SK-N-SH (cell line): ENCODE measurements at regions not wholly inside any gene's neighbourhood (a gene's known extent, or its start where the extent isn't known, plus 50 kb on each side); places are given as distances from the start of the nearest gene placed in this dataset.
A peak's percentile ranks its signal among the peaks of the same experiment; 100 is the strongest.

ENCODE experiments used
- CTCF ChIA-PET: fragments of 300-600, 350-600 bp; formaldehyde crosslinking; extraction: SDS; loops from one replicate; lab custom pipeline; 2021; lab: Yijun Ruan, JAX
- POLR2A ChIA-PET: fragments of 350-600 bp; sonication (Branson Sonifier 250); formaldehyde crosslinking; extraction: SDS; loops from one replicate; lab custom pipeline; 2020; ENCODE audit warnings: antibody characterized with exemption, inconsistent platforms; lab: Yijun Ruan, JAX
- DNase-seq: peaks from one replicate; pipeline ENCODE4 v3.0.0; 2012
- H2AFZ ChIP-seq: fragments of 200-600 bp; sonication (generic); 2 replicates; pipeline ENCODE4 v1.8.1; 2016; ENCODE audit warnings: antibody characterized with exemption, mild to moderate bottlenecking, low read depth
- H3F3A ChIP-seq: fragments of 200-600 bp; sonication (generic); replicated peaks from 2 replicates; pipeline ENCODE3; 2016; ENCODE audit warnings: antibody characterized with exemption, mild to moderate bottlenecking; ENCODE audit not compliant: insufficient read depth
- H3K27ac ChIP-seq, 2 experiments: fragments of 200-500 bp in 1 of 2; fragments of 200-600 bp in 1 of 2; sonication (Bioruptor generic) in 1 of 2; sonication (generic), shearing (Covaris generic) in 1 of 2; 2 replicates each; pipeline versions ENCODE4 v1.5.1 to v1.6.1; 2014 to 2016; ENCODE audit warnings: low read depth in 2 of 2, inconsistent platforms in 1 of 2, low read length in 1 of 2, mild to moderate bottlenecking in 1 of 2, mixed read lengths in 1 of 2
- H3K27me3 ChIP-seq: fragments of 200-600 bp; sonication (generic), shearing (Covaris generic); 2 replicates; pipeline ENCODE4 v1.6.1; 2016; ENCODE audit warnings: mixed run types; ENCODE audit not compliant: insufficient read depth
- H3K36me3 ChIP-seq, 2 experiments: fragments of 200-500 bp in 1 of 2; fragments of 200-600 bp in 1 of 2; sonication (Bioruptor generic) in 1 of 2; sonication (generic) in 1 of 2; replicated peaks in 1 of 2; 2 replicates each; pipeline versions ENCODE3 to v1.5.1; 2014 to 2016; ENCODE audit warnings: low read length in 1 of 2, mild to moderate bottlenecking in 1 of 2; ENCODE audit not compliant: insufficient read depth in 2 of 2, control insufficient read depth in 1 of 2
- H3K4me1 ChIP-seq, 2 experiments: fragments of 200-500 bp in 1 of 2; fragments of 200-600 bp in 1 of 2; sonication (Bioruptor generic) in 1 of 2; sonication (generic), shearing (Covaris generic) in 1 of 2; 2 replicates each; pipeline versions ENCODE4 v1.5.1 to v1.6.1; 2014 to 2016; ENCODE audit warnings: low read depth in 1 of 2, low read length in 1 of 2, mixed run types in 1 of 2; ENCODE audit not compliant: insufficient read depth in 2 of 2, control insufficient read depth in 1 of 2
- H3K4me2 ChIP-seq: fragments of 200-600 bp; sonication (generic), shearing (Covaris generic); 2 replicates; pipeline ENCODE4 v1.6.1; 2017; ENCODE audit warnings: mixed run types
- H3K4me3 ChIP-seq, 2 experiments: fragments of 200-500 bp in 1 of 2; fragments of 200-600 bp in 1 of 2; sonication (Bioruptor generic) in 1 of 2; sonication (generic), shearing (Covaris generic) in 1 of 2; 2 replicates each; pipeline versions ENCODE4 v1.5.1 to v1.8.1; 2014 to 2016; ENCODE audit warnings: low read depth in 2 of 2, inconsistent platforms in 1 of 2, low read length in 1 of 2, mild to moderate bottlenecking in 1 of 2, mixed read lengths in 1 of 2, moderate library complexity in 1 of 2
- H3K79me2 ChIP-seq: fragments of 200-600 bp; sonication (generic); 2 replicates; pipeline ENCODE4 v1.8.1; 2017; ENCODE audit warnings: mild to moderate bottlenecking; ENCODE audit not compliant: insufficient read depth
- H3K9ac ChIP-seq: fragments of 200-600 bp; sonication (generic); 2 replicates; pipeline ENCODE4 v1.6.1; 2017; ENCODE audit warnings: mixed run types
- H3K9me2 ChIP-seq: fragments of 200-600 bp; sonication (generic); 2 replicates; pipeline ENCODE4 v1.6.1; 2017; ENCODE audit warnings: mixed run types
- H3K9me3 ChIP-seq: fragments of 200-600 bp; sonication (generic); 2 replicates; pipeline ENCODE4 v1.6.1; 2017; ENCODE audit warnings: mixed run types, mild to moderate bottlenecking, moderate library complexity
- H4K20me1 ChIP-seq: fragments of 200-600 bp; sonication (generic); 2 replicates; pipeline ENCODE4 v1.6.1; 2017; ENCODE audit warnings: mild to moderate bottlenecking, mixed run types; ENCODE audit not compliant: insufficient read depth
- CHD2 ChIP-seq: fragments of 150-350 bp; IDR thresholded peaks from 2 replicates; pipeline ENCODE4 v1.6.1; 2018; ENCODE audit warnings: low read length; ENCODE audit not compliant: partially characterized antibody
- ELF1 ChIP-seq: IDR thresholded peaks from 2 replicates; pipeline ENCODE4 v1.4.0; 2012
- EP300 ChIP-seq, 2 experiments: IDR thresholded peaks; 2 replicates each; pipeline versions ENCODE4 v1.4.0 to v1.6.1; 2012; ENCODE audit warnings: borderline replicate concordance in 1 of 2, low read depth in 1 of 2, low read length in 1 of 2
- EZH2phosphoT487 ChIP-seq: fragments of 200-600 bp; sonication (generic); IDR thresholded peaks from 2 replicates; pipeline ENCODE4 v1.6.1; 2017; ENCODE audit warnings: low read depth, mixed run types, mild to moderate bottlenecking, antibody characterized with exemption, moderate library complexity, borderline replicate concordance
- FOSL2 ChIP-seq: IDR thresholded peaks from 2 replicates; pipeline ENCODE4 v1.4.0; 2012; ENCODE audit warnings: low read depth, mild to moderate bottlenecking, moderate library complexity, borderline replicate concordance
- FOXJ3 ChIP-seq: sonication (generic); formaldehyde crosslinking; IDR thresholded peaks from 2 replicates; pipeline ENCODE4 v1.5.1; 2020; ENCODE audit warnings: mild to moderate bottlenecking, missing genetic modification reagents
- GABPA ChIP-seq: IDR thresholded peaks from 2 replicates; pipeline ENCODE4 v1.4.0; 2012; ENCODE audit warnings: low read depth, mild to moderate bottlenecking
- JUND ChIP-seq: IDR thresholded peaks from 2 replicates; pipeline ENCODE4 v1.4.0; 2012
- MEF2A ChIP-seq: IDR thresholded peaks from 2 replicates; pipeline ENCODE4 v1.4.0; 2012; ENCODE audit warnings: low read depth, borderline replicate concordance
- MXI1 ChIP-seq: IDR thresholded peaks from 2 replicates; pipeline ENCODE4 v1.6.1; 2012; ENCODE audit warnings: mild to moderate bottlenecking, low read depth, low read length, improper control_type of control experiment
- NFIC ChIP-seq: IDR thresholded peaks from 2 replicates; pipeline ENCODE4 v1.4.0; 2012; ENCODE audit warnings: borderline replicate concordance
- RCOR1 ChIP-seq: fragments of 150-350 bp; IDR thresholded peaks from 2 replicates; pipeline ENCODE4 v1.6.1; 2017; ENCODE audit warnings: antibody characterized with exemption, low read length
- RFX5 ChIP-seq: IDR thresholded peaks from 2 replicates; pipeline ENCODE4 v1.6.1; 2012; ENCODE audit warnings: mild to moderate bottlenecking, improper control_type of control experiment, low read length
- RXRA ChIP-seq: IDR thresholded peaks from 2 replicates; pipeline ENCODE4 v1.4.0; 2012; ENCODE audit warnings: low read depth, mild to moderate bottlenecking, borderline replicate concordance
- SIN3A ChIP-seq: IDR thresholded peaks from 2 replicates; pipeline ENCODE4 v1.6.1; 2012; ENCODE audit warnings: low read depth, mild to moderate bottlenecking, low read length, moderate library complexity, borderline replicate concordance
- SMC3 ChIP-seq: IDR thresholded peaks from 2 replicates; pipeline ENCODE4 v1.6.1; 2012; ENCODE audit warnings: low read depth, low read length, improper control_type of control experiment
- TEAD4 ChIP-seq: IDR thresholded peaks from 2 replicates; pipeline ENCODE4 v1.4.0; 2012; ENCODE audit warnings: mild to moderate bottlenecking, borderline replicate concordance; ENCODE audit not compliant: insufficient read depth
- YY1 ChIP-seq: IDR thresholded peaks from 2 replicates; pipeline ENCODE4 v1.4.0; 2012; ENCODE audit warnings: low read depth, mild to moderate bottlenecking
- WGBS: methylation state at CpG from one replicate; pipeline ENCODE4 v1.1.6; 2017; ENCODE audit warnings: low lambda C conversion rate; 5-methylcytosine and 5-hydroxymethylcytosine counted together
- TF ChIP-seq, protein P1 (sequence below): fragments of 200-600 bp; sonication (generic); IDR thresholded peaks from 2 replicates; pipeline ENCODE4 v1.6.1; 2017; ENCODE audit warnings: antibody characterized with exemption, mild to moderate bottlenecking, moderate library complexity
- TF ChIP-seq, protein P2 (sequence below): IDR thresholded peaks from 2 replicates; pipeline ENCODE4 v1.6.1; 2012; ENCODE audit warnings: mild to moderate bottlenecking, low read depth, low read length, moderate library complexity
- TF ChIP-seq, protein P3 (sequence below): fragments of 150-350 bp; IDR thresholded peaks from 2 replicates; pipeline ENCODE4 v1.6.1; 2016; ENCODE audit warnings: mild to moderate bottlenecking, low read depth, low read length
- TF ChIP-seq, protein P4 (sequence below): IDR thresholded peaks from 2 replicates; pipeline ENCODE4; 2012
- TF ChIP-seq, protein P5 (sequence below): IDR thresholded peaks from 2 replicates; pipeline ENCODE4 v1.4.0; 2012; ENCODE audit warnings: low read depth
- TF ChIP-seq, protein P6 (sequence below): IDR thresholded peaks from 2 replicates; pipeline ENCODE4 v1.4.0; 2012; ENCODE audit warnings: low read depth, borderline replicate concordance

DNA sequence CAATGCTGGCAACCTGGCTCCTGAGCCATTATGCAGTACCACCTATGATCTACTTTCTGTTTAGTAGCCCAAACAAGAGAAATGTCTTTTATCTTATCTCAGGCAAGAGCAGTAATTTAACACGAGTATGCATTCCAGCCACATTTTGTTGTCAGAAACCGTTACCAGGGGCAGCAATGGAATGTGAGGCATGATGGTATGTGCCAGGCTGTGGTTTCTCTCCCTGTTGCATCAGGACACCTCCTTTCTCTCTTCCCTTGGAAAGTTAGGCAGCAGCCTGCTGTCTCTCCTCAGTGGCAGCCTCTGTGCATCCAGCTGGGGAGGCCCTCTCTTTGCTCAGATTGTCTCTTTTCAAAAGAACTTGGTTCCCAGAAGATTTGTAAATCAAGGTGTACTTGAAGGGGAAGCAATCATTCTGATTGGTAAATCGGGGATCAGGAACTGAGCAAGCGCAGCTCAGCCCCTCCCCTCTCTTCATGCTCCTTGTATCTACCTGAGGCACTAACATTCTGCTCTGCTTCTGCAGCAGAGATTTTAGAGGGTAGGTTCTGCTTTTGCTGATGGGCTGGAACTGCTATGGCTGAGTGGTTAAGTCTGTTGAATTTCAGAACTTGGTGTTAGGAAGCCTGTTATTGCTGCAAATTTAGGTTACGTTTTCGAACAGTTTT, 229.2 kb downstream of the ADAMTS15 start:
- Histone ChIP-seq H3K4me3 (no peak overlapping the region), H3K9ac (peak overlapping the region; percentile 42; the same call in 1 of the 2 replicates), H3K36me3 (no peaks in the 10 kb centered on the region), H3F3A (peaks cover 5% of the 10 kb centered on the region), H3K4me1 (peaks cover 0 to 18% of the 10 kb centered on the region in 2 experiments; a peak in 1 of 4 replicates), H3K27ac (peak overlapping the region; percentile 50 to 76; a peak in 3 of 4 replicates), H2AFZ (peak overlapping the region; percentile 16; the same call in 1 of the 2 replicates), H3K9me2 (no peaks in the 10 kb centered on the region), H3K4me2 (no peak overlapping the region; the same call in 1 of the 2 replicates), H3K9me3 (peaks cover 14% of the 10 kb centered on the region; the same call in 1 of the 2 replicates), H4K20me1 (no peaks in the 10 kb centered on the region), H3K27me3 (no peaks in the 10 kb centered on the region), H3K79me2 (no peaks in the 10 kb centered on the region)
- POLR2A ChIA-PET = no interaction called here
- CTCF ChIA-PET = no interaction called here
- 36% methylated on average over 5 of the region's 6 CpGs for WGBS
- no peak for DNase-seq
- TF ChIP-seq TEAD4 (peak; percentile 90), JUND (peak; percentile 51), SIN3A (no peak), FOXJ3 (CRISPR knock-in tag) (no peak), EP300 (IDR thresholded peaks at IDR 0.05; ENCODE audit: borderline replicate concordance in 1 of 2, low read depth in 1 of 2, low read length in 1 of 2) (peak in 1 of 2 experiments; percentile 83; a peak in 1 of 4 replicates), SMC3 (no peak), NFIC (peak; percentile 36; the same call in 1 of the 2 replicates), MEF2A (no peak), RXRA (no peak), GABPA (no peak), FOSL2 (no peak; the same call in 1 of the 2 replicates), RCOR1 (no peak), CHD2 (no peak), RFX5 (no peak), YY1 (no peak), MXI1 (no peak), EZH2phosphoT487 (no peak), ELF1 (no peak)
- TF ChIP-seq, protein P1, sequence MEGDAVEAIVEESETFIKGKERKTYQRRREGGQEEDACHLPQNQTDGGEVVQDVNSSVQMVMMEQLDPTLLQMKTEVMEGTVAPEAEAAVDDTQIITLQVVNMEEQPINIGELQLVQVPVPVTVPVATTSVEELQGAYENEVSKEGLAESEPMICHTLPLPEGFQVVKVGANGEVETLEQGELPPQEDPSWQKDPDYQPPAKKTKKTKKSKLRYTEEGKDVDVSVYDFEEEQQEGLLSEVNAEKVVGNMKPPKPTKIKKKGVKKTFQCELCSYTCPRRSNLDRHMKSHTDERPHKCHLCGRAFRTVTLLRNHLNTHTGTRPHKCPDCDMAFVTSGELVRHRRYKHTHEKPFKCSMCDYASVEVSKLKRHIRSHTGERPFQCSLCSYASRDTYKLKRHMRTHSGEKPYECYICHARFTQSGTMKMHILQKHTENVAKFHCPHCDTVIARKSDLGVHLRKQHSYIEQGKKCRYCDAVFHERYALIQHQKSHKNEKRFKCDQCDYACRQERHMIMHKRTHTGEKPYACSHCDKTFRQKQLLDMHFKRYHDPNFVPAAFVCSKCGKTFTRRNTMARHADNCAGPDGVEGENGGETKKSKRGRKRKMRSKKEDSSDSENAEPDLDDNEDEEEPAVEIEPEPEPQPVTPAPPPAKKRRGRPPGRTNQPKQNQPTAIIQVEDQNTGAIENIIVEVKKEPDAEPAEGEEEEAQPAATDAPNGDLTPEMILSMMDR = no peak
- TF ChIP-seq, protein P2, sequence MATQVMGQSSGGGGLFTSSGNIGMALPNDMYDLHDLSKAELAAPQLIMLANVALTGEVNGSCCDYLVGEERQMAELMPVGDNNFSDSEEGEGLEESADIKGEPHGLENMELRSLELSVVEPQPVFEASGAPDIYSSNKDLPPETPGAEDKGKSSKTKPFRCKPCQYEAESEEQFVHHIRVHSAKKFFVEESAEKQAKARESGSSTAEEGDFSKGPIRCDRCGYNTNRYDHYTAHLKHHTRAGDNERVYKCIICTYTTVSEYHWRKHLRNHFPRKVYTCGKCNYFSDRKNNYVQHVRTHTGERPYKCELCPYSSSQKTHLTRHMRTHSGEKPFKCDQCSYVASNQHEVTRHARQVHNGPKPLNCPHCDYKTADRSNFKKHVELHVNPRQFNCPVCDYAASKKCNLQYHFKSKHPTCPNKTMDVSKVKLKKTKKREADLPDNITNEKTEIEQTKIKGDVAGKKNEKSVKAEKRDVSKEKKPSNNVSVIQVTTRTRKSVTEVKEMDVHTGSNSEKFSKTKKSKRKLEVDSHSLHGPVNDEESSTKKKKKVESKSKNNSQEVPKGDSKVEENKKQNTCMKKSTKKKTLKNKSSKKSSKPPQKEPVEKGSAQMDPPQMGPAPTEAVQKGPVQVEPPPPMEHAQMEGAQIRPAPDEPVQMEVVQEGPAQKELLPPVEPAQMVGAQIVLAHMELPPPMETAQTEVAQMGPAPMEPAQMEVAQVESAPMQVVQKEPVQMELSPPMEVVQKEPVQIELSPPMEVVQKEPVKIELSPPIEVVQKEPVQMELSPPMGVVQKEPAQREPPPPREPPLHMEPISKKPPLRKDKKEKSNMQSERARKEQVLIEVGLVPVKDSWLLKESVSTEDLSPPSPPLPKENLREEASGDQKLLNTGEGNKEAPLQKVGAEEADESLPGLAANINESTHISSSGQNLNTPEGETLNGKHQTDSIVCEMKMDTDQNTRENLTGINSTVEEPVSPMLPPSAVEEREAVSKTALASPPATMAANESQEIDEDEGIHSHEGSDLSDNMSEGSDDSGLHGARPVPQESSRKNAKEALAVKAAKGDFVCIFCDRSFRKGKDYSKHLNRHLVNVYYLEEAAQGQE = no peak
- TF ChIP-seq, protein P3, sequence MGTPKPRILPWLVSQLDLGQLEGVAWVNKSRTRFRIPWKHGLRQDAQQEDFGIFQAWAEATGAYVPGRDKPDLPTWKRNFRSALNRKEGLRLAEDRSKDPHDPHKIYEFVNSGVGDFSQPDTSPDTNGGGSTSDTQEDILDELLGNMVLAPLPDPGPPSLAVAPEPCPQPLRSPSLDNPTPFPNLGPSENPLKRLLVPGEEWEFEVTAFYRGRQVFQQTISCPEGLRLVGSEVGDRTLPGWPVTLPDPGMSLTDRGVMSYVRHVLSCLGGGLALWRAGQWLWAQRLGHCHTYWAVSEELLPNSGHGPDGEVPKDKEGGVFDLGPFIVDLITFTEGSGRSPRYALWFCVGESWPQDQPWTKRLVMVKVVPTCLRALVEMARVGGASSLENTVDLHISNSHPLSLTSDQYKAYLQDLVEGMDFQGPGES = no peak
- TF ChIP-seq, protein P4, sequence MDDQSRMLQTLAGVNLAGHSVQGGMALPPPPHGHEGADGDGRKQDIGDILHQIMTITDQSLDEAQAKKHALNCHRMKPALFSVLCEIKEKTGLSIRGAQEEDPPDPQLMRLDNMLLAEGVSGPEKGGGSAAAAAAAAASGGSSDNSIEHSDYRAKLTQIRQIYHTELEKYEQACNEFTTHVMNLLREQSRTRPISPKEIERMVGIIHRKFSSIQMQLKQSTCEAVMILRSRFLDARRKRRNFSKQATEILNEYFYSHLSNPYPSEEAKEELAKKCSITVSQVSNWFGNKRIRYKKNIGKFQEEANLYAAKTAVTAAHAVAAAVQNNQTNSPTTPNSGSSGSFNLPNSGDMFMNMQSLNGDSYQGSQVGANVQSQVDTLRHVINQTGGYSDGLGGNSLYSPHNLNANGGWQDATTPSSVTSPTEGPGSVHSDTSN = peak; percentile 73
- TF ChIP-seq, protein P5, sequence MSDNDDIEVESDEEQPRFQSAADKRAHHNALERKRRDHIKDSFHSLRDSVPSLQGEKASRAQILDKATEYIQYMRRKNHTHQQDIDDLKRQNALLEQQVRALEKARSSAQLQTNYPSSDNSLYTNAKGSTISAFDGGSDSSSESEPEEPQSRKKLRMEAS = peak; percentile 54; the same call in 1 of the 2 replicates
- TF ChIP-seq, protein P6, sequence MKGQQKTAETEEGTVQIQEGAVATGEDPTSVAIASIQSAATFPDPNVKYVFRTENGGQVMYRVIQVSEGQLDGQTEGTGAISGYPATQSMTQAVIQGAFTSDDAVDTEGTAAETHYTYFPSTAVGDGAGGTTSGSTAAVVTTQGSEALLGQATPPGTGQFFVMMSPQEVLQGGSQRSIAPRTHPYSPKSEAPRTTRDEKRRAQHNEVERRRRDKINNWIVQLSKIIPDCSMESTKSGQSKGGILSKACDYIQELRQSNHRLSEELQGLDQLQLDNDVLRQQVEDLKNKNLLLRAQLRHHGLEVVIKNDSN = no peak
